Jurkat, Clone E6-1 (cell line): ENCODE measurements at regions not wholly inside any gene's neighbourhood (a gene's known extent, or its start where the extent isn't known, plus 50 kb on each side); places are given as distances from the start of the nearest gene placed in this dataset.

ENCODE experiments used
- DNase-seq: peaks from one replicate; pipeline ENCODE4 v3.0.0-alpha.2; 2011; ENCODE audit warnings: low read depth, low spot score
- H3K4me3 ChIP-seq: 2 replicates; pipeline ENCODE4 v1.5.1; 2011; ENCODE audit warnings: mild to moderate bottlenecking, low read length, control low read depth, moderate library complexity

DNA sequence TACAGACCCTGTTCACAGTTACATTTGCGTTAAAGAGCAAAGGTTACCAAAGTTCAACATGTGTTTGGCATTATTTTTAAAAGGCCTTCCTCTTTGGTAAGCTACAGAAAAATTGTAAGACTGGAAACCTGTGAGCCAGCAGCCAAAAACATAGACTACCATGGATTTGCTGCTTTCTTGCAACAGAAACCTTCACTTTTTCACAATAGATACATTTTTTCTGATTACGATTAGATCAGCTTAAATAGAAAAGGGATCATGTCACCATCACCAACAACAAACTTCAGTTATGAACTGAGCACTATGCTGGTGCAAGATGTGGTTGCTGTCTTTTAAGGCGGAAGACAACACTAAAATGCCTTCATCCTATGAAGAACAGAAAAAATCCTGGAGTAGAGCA is 112.3 kb upstream of the MARCKS start:
- no peak overlapping the region for H3K4me3 ChIP-seq
- DNase-seq: no peak

DNA sequence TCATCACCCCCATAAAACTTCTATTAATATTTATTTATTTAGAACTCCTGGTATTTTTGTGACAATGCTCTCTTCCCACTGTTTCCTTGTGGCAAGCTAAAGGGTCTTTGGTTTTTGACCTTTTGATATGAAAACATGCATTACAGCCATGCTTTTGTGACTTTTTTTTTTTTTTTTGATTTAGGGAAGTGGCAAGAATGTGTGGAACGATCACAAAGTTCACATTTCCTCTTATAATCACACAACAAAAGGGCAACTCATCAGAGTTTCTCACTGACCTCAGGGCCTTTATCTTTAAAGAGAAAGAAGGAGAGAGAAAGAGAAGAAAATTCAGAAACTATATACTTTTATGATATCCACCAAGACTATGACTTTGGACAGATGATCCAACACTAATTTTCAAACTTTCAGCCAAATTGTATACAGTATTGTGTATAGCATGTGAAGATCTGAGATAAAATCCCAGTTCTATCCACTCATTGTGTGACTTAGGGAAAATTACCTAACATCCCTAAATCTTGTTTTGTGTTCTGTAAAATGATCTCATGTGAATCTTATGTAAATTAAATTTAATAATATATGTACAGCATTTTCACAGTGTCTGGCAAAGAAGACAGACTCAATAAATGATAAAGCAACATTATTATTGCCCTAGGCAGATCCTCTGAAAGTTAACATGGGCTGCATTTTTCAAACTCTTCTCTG is 106.8 kb upstream of the MARCKS start:
- DNase-seq: no peak
- no peak overlapping the region for H3K4me3 ChIP-seq

DNA sequence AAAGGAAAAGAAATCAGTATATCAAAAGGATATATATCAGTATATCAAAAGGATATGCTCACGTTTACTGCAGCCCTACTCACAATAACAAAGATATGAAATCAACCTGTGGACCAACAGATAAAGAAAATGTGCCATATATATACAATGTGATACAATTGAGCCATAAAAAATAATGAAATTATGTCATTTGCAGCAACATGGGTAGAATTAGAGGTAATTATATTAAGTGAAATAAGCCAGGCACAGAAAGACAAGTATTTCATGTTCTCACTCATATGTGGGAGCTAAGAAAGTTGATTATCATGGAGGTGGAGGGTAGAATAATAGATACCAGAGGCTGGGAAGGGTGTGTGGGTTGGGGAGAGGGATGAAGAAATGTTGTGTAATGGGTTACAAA is 102.9 kb upstream of the MARCKS start:
- DNase-seq: no peak

DNA sequence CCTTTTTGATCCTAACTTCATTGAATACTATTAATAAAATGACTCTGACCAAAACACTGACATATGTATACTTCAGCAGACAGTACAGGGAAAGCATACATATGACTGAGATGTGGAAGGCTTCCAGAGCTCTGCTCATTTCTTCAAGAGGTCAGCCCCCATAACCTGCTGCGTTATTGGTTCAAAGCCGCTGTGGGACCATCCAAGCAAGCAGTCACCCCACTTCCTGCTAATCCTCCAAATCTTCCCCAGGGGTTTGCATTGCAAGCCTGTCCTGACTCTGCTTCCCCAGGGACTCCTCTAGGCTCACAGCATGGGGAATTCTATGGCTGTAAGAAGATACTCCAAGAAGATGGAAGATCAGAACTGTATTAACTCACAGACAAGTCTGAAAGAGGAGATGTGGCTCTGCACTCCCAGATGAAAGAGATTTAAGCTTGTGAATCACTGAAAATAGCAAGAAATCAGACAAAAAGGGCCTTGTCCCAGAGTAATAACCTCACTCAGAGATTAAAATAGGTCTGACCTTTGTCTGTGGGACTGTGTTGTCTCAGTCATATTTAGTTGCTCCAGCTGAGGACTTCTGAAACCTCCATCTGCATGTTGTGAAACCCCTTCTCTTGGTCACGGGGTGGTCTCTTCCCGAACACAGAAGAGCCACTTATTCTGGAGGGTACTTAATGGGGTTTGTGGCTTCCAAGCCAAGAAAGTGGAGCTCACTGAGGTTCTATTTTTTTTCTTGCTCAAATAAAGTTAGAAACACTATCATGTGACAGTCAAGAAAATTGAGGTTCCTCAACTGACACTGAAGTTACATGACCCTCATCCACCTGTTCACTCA is 101.5 kb upstream of the MARCKS start:
- H3K4me3 ChIP-seq: no peak overlapping the region
- no peak for DNase-seq

More for the DNA sequence above, 102.9 kb upstream of the MARCKS start:
- H3K4me3 ChIP-seq: no peak overlapping the region

DNA sequence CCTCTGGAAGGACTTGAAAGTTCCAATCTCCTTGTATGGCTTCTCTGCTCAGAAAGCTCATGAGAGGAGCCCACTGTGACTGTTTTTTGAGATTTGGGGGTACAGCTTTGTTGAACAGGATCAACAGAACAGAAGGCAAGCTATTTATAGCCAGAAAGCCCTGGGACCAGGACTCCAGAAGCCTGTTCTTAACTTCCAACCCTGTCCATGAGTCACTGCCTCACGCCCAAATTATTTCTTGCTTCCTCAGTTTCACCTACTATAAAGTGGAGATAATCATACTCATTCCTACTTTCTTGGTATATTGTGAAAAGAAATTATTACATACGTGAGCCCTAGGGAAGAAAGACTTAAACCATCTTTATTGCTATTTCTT is 100.9 kb upstream of the MARCKS start:
- no peak overlapping the region for H3K4me3 ChIP-seq
- DNase-seq: no peak

DNA sequence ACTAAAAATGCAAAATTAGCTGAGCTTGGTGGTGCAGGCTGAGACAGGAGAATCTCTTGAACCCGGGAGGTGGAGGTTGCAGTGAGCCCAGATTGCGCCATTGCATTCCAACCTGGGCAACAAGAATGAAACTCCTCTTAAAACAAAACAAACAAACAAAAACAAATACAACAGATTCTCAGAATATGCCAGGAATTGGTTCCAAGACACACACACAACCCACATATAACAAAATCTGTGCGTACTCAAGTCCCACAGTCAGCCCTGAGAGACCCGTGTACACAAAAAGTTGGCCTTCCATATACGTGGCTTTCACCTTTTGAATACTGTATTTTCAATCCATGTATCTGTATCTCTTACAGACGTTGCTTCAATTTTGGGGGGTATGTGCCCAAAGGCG is 98.9 kb upstream of the MARCKS start:
- no peak overlapping the region for H3K4me3 ChIP-seq
- no peak for DNase-seq

DNA sequence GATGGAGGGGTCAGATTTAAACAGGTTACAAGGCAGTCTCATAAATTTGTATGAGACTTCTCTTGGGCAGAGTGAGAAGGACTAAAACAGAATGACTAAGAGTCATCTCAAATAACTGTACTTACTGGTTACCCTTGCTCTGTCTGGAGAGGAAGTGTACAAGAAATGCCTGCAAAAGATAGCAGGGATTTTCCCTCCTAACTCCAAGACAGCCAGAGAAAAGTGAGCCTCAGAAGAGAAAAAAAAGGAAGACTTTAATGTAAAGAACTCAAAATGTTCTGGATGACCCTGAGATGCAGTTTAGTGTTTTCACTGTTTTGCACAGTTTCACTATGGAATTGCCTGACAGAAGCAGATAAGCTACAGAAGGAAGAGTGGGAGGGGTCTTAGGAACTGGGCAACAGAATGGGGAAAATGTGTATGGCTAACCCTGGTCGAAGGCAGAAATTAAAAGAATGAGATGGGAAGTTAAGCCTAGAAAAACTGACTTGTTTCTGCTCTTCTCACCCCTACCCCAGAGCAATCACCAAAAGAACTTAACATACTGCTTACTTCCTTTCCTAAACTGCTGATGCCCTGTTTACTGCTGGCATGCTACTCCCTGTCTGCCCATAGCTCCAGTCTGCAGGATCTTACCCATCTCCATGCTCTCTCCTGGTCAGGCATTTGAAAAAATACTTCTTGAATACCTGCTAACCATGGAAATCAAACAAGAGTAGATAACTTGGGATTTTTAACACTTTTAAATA is 98.1 kb upstream of the MARCKS start:
- no peak for DNase-seq
- no peak overlapping the region for H3K4me3 ChIP-seq

DNA sequence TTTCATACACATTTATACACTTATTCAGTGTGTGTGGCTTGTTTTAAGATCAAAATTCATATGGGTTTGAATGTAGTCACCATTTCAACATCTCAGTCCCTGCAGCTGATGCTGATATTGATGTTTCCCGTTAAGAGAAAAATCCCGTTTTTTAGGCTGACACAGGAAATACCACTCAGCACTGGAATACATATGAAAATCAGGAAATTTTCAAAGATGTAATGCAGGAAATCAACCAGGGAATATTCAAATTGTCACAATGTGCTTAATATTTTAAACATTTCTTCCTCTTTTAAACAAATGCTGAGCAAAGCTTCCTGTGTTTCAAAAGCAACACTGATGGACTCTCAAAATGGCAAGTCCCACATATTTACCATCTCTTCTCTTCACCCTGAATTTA is 94.5 kb upstream of the MARCKS start:
- no peak for DNase-seq
- no peak overlapping the region for H3K4me3 ChIP-seq

DNA sequence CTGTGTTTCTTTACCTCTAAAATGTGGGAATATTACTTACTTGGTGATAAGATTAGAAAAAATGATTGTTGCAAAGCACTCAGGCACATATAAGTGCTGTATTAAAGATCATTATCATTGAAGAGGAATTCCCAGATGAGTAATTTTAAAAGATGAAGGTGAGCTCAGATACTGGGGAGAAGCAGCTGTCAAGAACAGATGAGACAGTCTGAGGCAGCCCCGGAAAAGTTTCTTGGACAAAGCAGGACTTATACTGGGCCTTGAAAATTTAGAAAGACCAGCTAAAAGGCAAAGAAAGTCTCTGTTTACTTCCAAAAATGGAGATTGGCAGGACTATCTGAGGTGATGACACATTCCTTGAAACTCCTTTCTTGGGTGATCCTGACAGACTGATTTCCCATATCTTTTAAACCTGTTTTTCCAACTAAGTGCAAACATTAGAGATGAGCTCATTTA is 93.8 kb upstream of the MARCKS start:
- DNase-seq: no peak
- no peak overlapping the region for H3K4me3 ChIP-seq

DNA sequence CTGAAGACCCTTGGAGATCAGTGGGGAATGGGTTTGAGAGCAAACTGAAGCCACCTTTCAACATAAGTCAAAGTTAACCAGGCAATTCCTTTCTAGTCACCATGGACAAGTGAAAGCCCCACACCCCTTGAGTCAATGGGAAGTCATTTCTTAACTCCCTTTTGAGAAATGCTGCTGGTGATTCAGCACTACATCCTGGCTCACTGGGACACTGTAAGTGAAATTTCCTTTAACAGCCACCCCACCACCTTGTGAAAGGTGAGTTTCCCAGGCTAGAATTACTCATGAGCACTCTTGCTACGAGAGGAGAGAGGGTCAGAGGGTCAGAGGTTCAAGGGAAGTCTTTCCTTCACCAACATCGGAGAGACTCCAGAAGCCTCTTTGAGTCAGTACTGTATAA is 93.3 kb upstream of the MARCKS start:
- no peak for DNase-seq
- H3K4me3 ChIP-seq: no peak overlapping the region

DNA sequence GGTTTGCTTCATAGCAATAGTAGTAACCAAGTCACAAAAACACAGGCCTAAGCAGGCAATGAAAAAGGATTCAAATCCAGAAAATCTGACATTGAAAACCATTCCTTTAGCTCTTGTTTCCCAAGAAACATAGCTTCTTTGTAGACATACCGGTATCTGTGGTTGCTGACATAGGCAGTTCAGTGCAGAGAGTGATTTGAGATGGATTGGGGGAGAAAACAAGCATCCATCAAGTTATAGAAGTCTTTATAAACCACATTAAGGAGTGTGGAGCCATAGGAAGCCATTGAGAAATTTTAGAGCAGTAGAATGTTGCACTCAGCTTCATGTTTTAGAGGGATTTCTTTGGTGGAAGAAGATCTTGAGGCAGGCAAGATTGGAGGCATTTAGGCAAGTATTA is 91.2 kb upstream of the MARCKS start:
- no peak overlapping the region for H3K4me3 ChIP-seq
- DNase-seq: no peak

DNA sequence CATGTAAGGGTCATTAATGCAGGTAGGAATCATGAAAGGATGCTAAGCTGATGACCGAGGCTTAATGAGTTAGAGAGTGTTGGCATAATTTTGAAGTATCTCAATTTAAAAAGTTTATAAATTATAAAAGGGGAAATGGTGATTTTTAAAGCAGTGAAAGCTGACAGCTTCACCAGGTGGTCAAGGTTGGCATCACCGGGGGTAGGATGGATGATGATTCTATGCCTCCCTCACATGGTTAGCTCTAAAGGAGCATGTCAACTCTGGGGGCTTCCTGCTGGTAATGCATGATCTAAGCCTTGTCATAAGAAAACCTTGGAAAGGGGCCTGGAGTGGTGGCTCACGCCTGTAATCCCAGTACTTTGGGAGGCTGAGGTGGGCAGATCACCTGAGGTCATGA is 89.2 kb upstream of the MARCKS start:
- no peak for DNase-seq

DNA sequence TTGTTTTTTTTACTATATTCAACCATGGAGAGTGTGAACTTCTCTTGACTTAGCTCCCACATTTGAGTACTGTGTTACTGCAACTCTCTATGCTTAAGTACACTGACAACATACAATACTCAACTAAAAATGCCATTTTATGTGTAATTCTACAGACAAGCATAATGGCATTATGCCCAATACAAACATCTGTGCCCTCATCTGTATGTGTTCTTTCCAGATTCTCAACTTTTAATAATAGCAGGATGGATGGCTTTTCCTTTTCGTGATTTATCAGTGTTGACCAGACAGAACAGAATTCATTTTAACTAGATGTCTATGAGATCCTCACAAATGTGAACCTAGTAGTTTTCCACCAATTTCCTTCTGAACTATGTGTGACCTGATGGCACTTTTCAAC is 84.2 kb upstream of the MARCKS start:
- no peak overlapping the region for H3K4me3 ChIP-seq
- no peak for DNase-seq

More for the DNA sequence above, 89.2 kb upstream of the MARCKS start:
- no peak overlapping the region for H3K4me3 ChIP-seq

DNA sequence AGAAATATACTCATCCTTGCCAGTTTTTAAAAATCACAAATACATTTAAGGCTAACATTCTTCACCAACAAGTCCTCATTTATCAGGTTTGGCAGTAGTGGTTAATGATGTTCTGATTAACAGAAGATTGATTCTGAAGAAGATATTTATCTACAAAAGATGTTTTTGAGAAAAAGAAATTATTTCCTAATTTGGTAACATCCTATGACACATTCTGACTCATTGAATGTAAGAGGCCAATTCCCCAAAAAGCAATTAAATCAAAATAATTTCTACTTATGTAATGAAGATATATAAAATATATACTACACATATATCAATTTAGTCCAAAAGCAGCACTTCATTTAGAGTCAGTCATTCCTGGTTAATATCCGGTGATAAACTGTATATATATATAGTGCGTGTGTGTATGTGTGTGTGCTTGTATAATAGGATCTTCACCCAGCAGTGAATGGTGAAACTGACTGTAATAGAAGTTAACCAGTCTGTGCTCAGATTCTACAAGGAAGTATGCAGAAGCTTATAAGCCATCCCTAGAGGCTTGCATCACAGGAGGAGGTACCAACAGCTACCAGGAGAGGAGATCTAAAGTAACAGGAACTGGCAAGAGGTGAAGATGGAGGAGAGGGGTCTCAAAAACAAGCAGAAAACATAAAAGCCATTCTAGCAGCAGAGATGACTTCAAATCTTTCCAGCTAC is 82.9 kb upstream of the MARCKS start:
- no peak overlapping the region for H3K4me3 ChIP-seq
- DNase-seq: no peak

DNA sequence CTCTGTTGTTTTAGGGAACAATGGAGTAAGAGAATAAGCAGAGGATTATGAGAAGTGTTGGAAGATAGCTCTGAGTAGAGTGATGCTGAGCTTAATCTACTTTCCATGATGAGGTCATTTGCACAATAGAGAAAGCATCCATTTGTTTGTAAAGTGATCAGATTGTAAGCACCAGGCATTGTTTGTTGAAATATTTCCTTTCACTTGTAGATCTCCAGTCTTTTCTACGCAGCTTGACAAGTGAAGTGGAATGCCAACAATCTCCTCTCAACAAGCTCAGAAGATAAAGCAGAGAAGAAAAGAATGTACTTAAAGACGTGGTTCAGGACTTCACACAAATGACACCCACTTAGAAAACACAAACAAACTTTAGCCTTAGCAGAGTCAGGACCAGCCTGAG is 80.1 kb upstream of the MARCKS start:
- H3K4me3 ChIP-seq: no peak overlapping the region
- DNase-seq: no peak

DNA sequence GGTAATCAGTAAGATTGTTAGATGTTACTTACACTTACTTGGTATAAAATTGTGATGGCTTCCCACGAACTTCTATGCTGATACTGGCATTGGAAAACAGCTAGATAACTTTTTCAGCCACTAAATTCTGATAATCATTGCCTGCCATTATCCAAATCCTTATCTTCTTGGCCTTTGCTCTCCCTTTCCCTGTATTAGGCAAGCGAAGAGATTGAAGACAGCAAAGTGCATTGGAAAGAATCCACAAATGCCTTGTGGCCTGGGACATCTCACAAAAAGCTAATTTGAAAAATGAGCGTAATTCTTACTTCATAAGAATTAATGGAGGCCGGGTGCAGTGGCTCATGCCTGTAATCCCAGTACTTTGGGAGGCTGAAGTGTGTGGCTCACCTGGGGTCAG is 79.5 kb upstream of the MARCKS start:
- H3K4me3 ChIP-seq: no peak overlapping the region
- DNase-seq: no peak

DNA sequence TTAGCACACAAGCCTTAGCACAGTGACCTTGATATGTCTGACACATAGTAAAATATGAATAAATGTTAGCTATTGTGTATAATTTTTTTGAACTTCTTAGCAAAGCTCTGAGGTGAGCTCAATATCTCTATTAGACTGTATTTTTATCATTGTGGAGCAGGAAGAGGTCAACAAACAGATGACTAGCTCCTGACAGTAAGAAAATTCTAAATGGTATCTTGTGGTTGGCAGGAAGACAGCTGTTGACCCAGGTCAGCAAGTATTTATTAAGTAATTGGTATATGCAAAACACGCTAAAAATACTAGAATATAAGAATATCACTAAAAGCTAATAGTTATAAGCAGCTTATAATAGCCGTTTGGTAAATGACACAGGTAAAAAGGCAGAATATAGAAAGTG is 77.5 kb upstream of the MARCKS start:
- no peak overlapping the region for H3K4me3 ChIP-seq
- DNase-seq: no peak

DNA sequence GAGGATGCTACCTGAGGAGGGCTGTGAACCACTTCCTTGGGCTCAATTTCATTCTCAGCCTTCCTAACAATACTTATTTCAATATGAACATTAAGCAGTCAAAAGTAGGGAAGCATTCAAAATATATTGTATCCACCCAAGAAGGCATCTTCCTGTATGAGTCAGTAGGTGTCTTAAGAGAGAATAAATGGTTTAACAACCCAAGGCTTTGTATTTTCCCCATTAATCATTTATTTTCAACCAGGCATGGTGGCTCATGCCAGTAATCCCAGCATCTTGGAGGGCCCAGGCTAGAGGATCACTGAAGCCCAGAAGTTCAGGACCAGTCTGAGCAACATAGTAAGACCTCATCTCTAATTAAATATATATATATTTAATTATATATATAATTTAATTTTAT is 74.5 kb upstream of the MARCKS start:
- no peak for DNase-seq
- no peak overlapping the region for H3K4me3 ChIP-seq

DNA sequence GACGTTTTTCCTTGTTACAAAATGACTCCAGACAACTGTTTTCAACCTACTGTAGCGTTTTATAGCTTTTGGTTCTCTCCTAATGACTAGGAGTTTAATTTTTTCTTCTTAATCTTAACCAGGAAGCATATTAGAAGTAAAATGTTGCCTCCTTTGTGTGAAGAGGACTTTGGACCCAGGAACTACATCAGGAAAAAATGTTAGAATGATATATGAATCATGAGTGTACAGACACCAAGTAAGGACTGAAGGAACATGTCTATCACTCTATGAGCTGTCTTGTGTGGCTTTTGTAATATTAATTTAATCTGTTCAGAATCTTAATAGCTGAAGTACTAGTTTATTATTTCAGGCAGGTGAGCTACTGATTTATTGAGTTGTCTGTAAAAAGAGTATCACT is 71.0 kb upstream of the MARCKS start:
- DNase-seq: no peak
- H3K4me3 ChIP-seq: no peak overlapping the region

DNA sequence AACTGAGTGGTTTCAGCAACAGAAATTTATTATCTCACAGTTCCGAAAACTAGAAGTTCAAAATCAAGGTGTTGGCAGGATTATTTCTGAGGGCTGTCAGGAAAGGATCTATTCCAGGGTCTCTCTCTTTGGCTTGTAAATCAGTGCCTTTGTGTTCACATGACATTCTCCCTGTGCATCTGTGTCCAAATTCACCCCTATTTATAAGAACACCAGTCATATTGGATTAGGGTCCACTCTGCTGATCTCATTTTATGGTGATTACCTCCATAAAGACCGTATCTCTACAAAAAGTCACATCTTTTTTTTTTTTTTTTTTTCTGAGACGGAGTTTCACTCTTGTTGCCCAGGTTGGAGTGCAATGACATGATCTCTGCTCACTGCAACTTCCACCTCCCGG is 68.6 kb upstream of the MARCKS start:
- no peak for DNase-seq
- H3K4me3 ChIP-seq: no peak overlapping the region
